ENCODE measurements at regions not wholly inside any gene's neighbourhood (a gene's known extent, or its start where the extent isn't known, plus 50 kb on each side); places are given as distances from the start of the nearest gene placed in this dataset.

DNA sequence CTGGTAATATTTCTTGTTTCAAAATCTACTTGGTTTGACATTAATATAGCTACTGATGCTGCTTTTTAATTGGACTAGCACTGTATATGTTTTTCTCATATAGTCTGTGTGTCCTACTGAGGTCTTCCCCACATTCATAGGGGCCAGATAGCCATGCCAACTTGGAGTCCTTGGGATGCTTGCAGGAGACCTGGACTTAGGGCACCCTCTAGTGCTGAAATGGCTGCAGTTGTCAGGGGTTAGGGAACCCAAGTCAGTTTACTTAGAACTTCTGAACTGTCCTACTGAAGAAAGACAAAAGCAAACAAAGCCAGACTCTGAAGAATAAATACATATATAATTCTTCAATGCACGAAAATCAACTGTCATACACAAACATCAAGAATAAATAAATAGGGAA is 279.9 kb upstream of the SYT1 start:
- TF ChIP-seq, protein P1, sequence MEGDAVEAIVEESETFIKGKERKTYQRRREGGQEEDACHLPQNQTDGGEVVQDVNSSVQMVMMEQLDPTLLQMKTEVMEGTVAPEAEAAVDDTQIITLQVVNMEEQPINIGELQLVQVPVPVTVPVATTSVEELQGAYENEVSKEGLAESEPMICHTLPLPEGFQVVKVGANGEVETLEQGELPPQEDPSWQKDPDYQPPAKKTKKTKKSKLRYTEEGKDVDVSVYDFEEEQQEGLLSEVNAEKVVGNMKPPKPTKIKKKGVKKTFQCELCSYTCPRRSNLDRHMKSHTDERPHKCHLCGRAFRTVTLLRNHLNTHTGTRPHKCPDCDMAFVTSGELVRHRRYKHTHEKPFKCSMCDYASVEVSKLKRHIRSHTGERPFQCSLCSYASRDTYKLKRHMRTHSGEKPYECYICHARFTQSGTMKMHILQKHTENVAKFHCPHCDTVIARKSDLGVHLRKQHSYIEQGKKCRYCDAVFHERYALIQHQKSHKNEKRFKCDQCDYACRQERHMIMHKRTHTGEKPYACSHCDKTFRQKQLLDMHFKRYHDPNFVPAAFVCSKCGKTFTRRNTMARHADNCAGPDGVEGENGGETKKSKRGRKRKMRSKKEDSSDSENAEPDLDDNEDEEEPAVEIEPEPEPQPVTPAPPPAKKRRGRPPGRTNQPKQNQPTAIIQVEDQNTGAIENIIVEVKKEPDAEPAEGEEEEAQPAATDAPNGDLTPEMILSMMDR (IDR thresholded peaks at IDR 0.05): no peak
- Histone ChIP-seq H3K27ac (no peak overlapping the region), H3K4me2 (ENCODE audit: low read length) (no peak overlapping the region), H3K9me3 (ENCODE audit: control insufficient read depth, low read length) (no peaks in the 10 kb centered on the region), H3K36me3 (ENCODE audit: control insufficient read depth, insufficient read depth, low read length) (no peaks in the 10 kb centered on the region), H3K9ac (no peak overlapping the region), H3K4me1 (no peaks in the 10 kb centered on the region), H2AFZ (no peak overlapping the region), H3K27me3 (ENCODE audit: control insufficient read depth, insufficient read depth, low read length) (no peaks in the 10 kb centered on the region), H3K4me3 (ENCODE audit: low read depth, low read length) (no peak overlapping the region), H3K79me2 (no peaks in the 10 kb centered on the region)

DNA sequence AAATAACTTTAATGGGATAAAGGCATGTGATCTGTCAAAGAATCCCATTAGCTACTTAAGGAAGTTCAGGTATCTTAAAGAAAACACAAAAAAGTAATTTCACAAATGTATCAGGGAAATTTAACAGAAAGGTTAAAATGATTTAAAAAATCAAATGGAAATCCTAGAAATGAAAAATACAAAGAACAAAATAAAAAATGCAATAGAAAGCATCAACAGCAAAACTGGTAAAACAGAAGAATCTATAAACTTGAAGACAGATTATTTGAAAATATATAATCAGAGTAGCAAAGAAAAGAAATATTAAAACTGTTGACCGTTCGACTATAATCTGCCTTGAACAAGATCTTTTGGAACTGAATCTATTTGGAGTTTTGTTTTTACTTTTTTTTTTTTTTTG is 279.4 kb upstream of the SYT1 start:
- Histone ChIP-seq H3K27me3 (ENCODE audit: control insufficient read depth, insufficient read depth, low read length) (no peaks in the 10 kb centered on the region), H3K36me3 (ENCODE audit: control insufficient read depth, insufficient read depth, low read length) (no peaks in the 10 kb centered on the region), H3K79me2 (no peaks in the 10 kb centered on the region), H3K9ac (no peak overlapping the region), H2AFZ (no peak overlapping the region), H3K4me2 (ENCODE audit: low read length) (no peak overlapping the region), H3K27ac (no peak overlapping the region), H3K4me3 (ENCODE audit: low read depth, low read length) (no peak overlapping the region), H3K4me1 (no peaks in the 10 kb centered on the region), H3K9me3 (ENCODE audit: control insufficient read depth, low read length) (no peaks in the 10 kb centered on the region)
- TF ChIP-seq, protein P1 (IDR thresholded peaks at IDR 0.05): no peak

DNA sequence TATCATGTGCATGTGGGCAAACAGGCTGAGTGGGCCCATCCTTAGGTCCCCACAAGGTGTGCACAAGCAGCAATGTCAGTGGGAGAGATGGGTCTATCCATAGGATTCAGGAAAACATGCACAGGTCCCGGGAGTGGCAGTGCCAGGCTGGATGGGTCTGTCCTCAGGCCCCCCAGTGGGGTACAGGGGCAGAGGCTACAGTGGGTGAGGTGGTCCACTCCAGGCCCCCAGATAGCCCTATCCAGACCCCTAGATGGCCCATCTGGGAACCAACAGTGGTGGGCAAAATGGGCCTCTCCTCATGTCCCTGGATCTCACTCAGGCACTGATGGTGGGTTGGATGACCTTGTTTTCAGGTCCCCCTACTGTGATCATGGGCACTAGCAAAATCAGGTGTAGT is 277.8 kb upstream of the SYT1 start:
- Histone ChIP-seq H3K4me2 (ENCODE audit: low read length) (no peak overlapping the region), H3K79me2 (no peaks in the 10 kb centered on the region), H3K9me3 (ENCODE audit: control insufficient read depth, low read length) (no peaks in the 10 kb centered on the region), H3K27me3 (ENCODE audit: control insufficient read depth, insufficient read depth, low read length) (no peaks in the 10 kb centered on the region), H3K4me1 (no peaks in the 10 kb centered on the region), H3K36me3 (ENCODE audit: control insufficient read depth, insufficient read depth, low read length) (no peaks in the 10 kb centered on the region), H3K27ac (no peak overlapping the region), H3K4me3 (ENCODE audit: low read depth, low read length) (no peak overlapping the region), H2AFZ (no peak overlapping the region), H3K9ac (no peak overlapping the region)
- TF ChIP-seq, protein P1 (IDR thresholded peaks at IDR 0.05): no peak

DNA sequence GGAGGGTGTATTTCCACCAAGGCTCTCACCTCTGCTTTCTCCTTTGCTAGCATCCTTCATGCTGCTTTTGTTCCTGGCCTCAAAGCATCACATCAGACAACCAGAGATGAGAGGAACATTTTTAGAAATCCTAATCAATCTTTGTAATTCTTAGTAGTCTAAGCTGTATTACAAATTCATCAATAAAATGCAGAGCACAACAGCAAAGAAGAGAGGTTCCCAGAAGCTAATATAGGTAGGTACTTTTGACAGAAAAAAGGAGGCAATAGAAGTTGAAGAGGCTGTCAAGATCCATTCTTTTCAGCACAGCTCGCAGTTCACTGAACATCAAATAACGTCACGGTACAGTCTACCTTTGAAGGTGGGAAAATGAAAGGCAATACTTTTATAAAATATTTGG is 265.2 kb upstream of the SYT1 start:
- Histone ChIP-seq H2AFZ (no peak overlapping the region), H3K79me2 (no peaks in the 10 kb centered on the region), H3K36me3 (ENCODE audit: control insufficient read depth, insufficient read depth, low read length) (no peaks in the 10 kb centered on the region), H3K27me3 (ENCODE audit: control insufficient read depth, insufficient read depth, low read length) (no peaks in the 10 kb centered on the region), H3K9ac (no peak overlapping the region), H3K4me1 (no peaks in the 10 kb centered on the region), H3K4me3 (ENCODE audit: low read depth, low read length) (no peak overlapping the region), H3K9me3 (ENCODE audit: control insufficient read depth, low read length) (peaks cover 3% of the 10 kb centered on the region), H3K27ac (no peak overlapping the region), H3K4me2 (ENCODE audit: low read length) (no peak overlapping the region)
- TF ChIP-seq, protein P1 (IDR thresholded peaks at IDR 0.05): no peak

DNA sequence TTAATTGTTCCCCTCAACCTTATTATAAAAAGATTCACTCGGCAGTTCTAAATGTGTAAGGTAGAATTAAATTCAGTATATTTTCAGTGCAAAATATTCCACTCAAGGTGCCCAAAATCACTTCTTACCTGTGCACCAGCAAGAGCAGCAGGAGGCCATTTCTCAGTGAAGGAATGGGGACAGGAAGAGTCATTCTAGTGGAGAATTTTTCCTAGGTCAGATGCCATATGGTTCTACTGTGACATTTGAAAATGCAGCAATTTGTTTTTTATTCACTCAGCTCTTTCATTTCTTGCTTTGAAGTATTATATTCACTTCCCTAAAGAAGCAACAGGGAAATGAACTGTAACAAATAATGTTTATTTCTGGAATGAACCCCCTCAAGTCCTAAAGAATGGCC is 264.0 kb upstream of the SYT1 start:
- no peaks in the 10 kb centered on the region for H3K79me2 ChIP-seq
- no peaks in the 10 kb centered on the region for H3K36me3 ChIP-seq (ENCODE audit: control insufficient read depth, insufficient read depth, low read length)
- no peaks in the 10 kb centered on the region for H3K4me1 ChIP-seq
- no peak overlapping the region for H3K27ac ChIP-seq
- H3K27me3 ChIP-seq (ENCODE audit: control insufficient read depth, insufficient read depth, low read length): no peaks in the 10 kb centered on the region
- TF ChIP-seq, protein P1 (IDR thresholded peaks at IDR 0.05): no peak
- no peak overlapping the region for H3K4me2 ChIP-seq (ENCODE audit: low read length)
- peaks cover 5% of the 10 kb centered on the region for H3K9me3 ChIP-seq (ENCODE audit: control insufficient read depth, low read length)
- H3K9ac ChIP-seq: no peak overlapping the region
- no peak overlapping the region for H2AFZ ChIP-seq
- H3K4me3 ChIP-seq (ENCODE audit: low read depth, low read length): no peak overlapping the region

Data from parathyroid adenoma (tissue), 2 donors.